K562 (cell line): ENCODE measurements at regions not wholly inside any gene's neighbourhood (a gene's known extent, or its start where the extent isn't known, plus 50 kb on each side); places are given as distances from the start of the nearest gene placed in this dataset.

Source experiments
- AFF4 ChIP-seq: sonication (generic); formaldehyde crosslinking; IDR thresholded peaks from 2 replicates; pipeline ENCODE4 v1.8.0; 2023; ENCODE audit warnings: mild to moderate bottlenecking, missing genetic modification reagents
- CTCF ChIP-seq, 3 experiments: IDR thresholded peaks in 2 of 3; conservative IDR thresholded peaks in 1 of 3; 2 replicates each; pipeline ENCODE4 v1.5.1; 2011 to 2012; ENCODE audit warnings: low read length in 3 of 3, mild to moderate bottlenecking in 3 of 3, control low read depth in 2 of 3, improper control_type of control experiment in 1 of 3, inconsistent platforms in 1 of 3, low read depth in 1 of 3, mixed read lengths in 1 of 3, moderate library complexity in 1 of 3; ENCODE audit not compliant: insufficient read depth in 2 of 3
- EP300 ChIP-seq: IDR thresholded peaks from 2 replicates; pipeline ENCODE4 v1.6.1; 2012; ENCODE audit warnings: low read length, improper control_type of control experiment
- ESRRA ChIP-seq: fragments of 450-650 bp; IDR thresholded peaks from 2 replicates; pipeline ENCODE4 v1.6.1; 2014; ENCODE audit warnings: low read depth, mild to moderate bottlenecking, moderate library complexity, borderline replicate concordance
- EZH2 ChIP-seq: IDR thresholded peaks from 2 replicates; pipeline ENCODE4 v1.6.1; 2012; ENCODE audit warnings: low read depth, mild to moderate bottlenecking, inconsistent platforms, low read length, borderline replicate concordance
- GATAD2B ChIP-seq: fragments of 450-650 bp; IDR thresholded peaks from 2 replicates; pipeline ENCODE4 v1.6.1; 2017; ENCODE audit warnings: mild to moderate bottlenecking, borderline replicate concordance
- HDAC2 ChIP-seq: fragments of 450-650 bp; IDR thresholded peaks from 2 replicates; pipeline ENCODE4 v1.6.1; 2016; ENCODE audit warnings: mild to moderate bottlenecking
- RFX1 ChIP-seq: fragments of 450-650 bp; IDR thresholded peaks from 2 replicates; pipeline ENCODE4 v1.6.1; 2016; ENCODE audit warnings: mild to moderate bottlenecking, moderate library complexity
- THRB ChIP-seq: fragments of 450-650 bp; formaldehyde crosslinking; conservative IDR thresholded peaks from 2 replicates; pipeline ENCODE4 v1.4.0; 2022; ENCODE audit warnings: mild to moderate bottlenecking, missing genetic modification characterization
- TSHZ1 ChIP-seq: fragments of 250-450 bp; sonication (Bioruptor Pico); IDR thresholded peaks from 2 replicates; pipeline ENCODE4 v1.4.0; 2020; ENCODE audit warnings: mild to moderate bottlenecking, moderate library complexity
- ZHX1 ChIP-seq: fragments of 150-350 bp; conservative IDR thresholded peaks from 2 replicates; pipeline ENCODE4 v1.6.1; 2014; ENCODE audit warnings: low read length
- ZNF232 ChIP-seq: sonication (generic); formaldehyde crosslinking; IDR thresholded peaks from 2 replicates; pipeline ENCODE4 v1.8.0; 2022; ENCODE audit warnings: mild to moderate bottlenecking, missing genetic modification reagents
- ZNF316 ChIP-seq: fragments of 450-650 bp; IDR thresholded peaks from 2 replicates; pipeline ENCODE4 v1.6.1; 2016
- ZNF766 ChIP-seq: fragments of 200-800 bp; sonication (Bioruptor generic); conservative IDR thresholded peaks from 2 replicates; pipeline ENCODE4 v1.6.1; 2016; ENCODE audit warnings: missing genetic modification characterization, missing compliant biosample characterization

- TF ChIP-seq ZNF316 (no peak), ZNF232 (no peak), GATAD2B (no peak), AFF4 (CRISPR knock-in tag) (no peak), CTCF (IDR thresholded peaks at IDR 0.05 in 2 of 3, conservative IDR thresholded peaks at IDR 0.05 in 1 of 3; ENCODE audit: insufficient read depth in 2 of 3, low read depth in 1 of 3, low read length in 3 of 3) (no peak), TSHZ1 (CRISPR knock-in tag) (no peak), THRB (CRISPR knock-in tag) (no peak), ZHX1 (no peak), ESRRA (no peak), EZH2 (no peak), HDAC2 (no peak), EP300 (no peak), ZNF766 (CRISPR knock-in tag) (no peak), RFX1 (no peak)
These were observed 512.9 kb downstream of the MCTP2 start for GRCh38 chr15:94744080-94744793.
